H9 (cell line): ENCODE measurements at regions not wholly inside any gene's neighbourhood (a gene's known extent, or its start where the extent isn't known, plus 50 kb on each side); places are given as distances from the start of the nearest gene placed in this dataset.

Experiments used
- DNase-seq: peaks from one replicate; pipeline ENCODE4 v3.0.0-alpha.2; 2017
- H2AFZ ChIP-seq: one replicate; pipeline ENCODE4 v1.6.1; 2013; ENCODE audit warnings: mild to moderate bottlenecking, low read length, control low read depth, moderate library complexity
- H2AK5ac ChIP-seq: 2 replicates; pipeline ENCODE4 v1.6.1; 2013; ENCODE audit warnings: low read length, control low read depth, mixed read lengths; ENCODE audit not compliant: insufficient read length
- H2BK120ac ChIP-seq: one replicate; pipeline ENCODE4 v1.6.1; 2013; ENCODE audit warnings: low read depth, mild to moderate bottlenecking, low read length, control low read depth, inconsistent platforms; ENCODE audit not compliant: poor library complexity, severe bottlenecking
- H2BK12ac ChIP-seq: 2 replicates; pipeline ENCODE4 v1.6.1; 2013; ENCODE audit warnings: low read length, control low read depth, mixed read lengths, low read depth; ENCODE audit not compliant: insufficient read length
- H2BK15ac ChIP-seq: 2 replicates; pipeline ENCODE4 v1.6.1; 2013; ENCODE audit warnings: low read depth, low read length, control low read depth
- H2BK20ac ChIP-seq: one replicate; pipeline ENCODE4 v1.6.1; 2013; ENCODE audit warnings: low read depth, mild to moderate bottlenecking, low read length, control low read depth, inconsistent platforms; ENCODE audit not compliant: poor library complexity, severe bottlenecking
- H2BK5ac ChIP-seq: 2 replicates; pipeline ENCODE4 v1.6.1; 2013; ENCODE audit warnings: low read length, control low read depth, mixed read lengths; ENCODE audit not compliant: insufficient read length
- H3K14ac ChIP-seq: 2 replicates; pipeline ENCODE4 v1.6.1; 2013; ENCODE audit warnings: low read length, control low read depth; ENCODE audit not compliant: insufficient read depth
- H3K18ac ChIP-seq: 2 replicates; pipeline ENCODE4 v1.6.1; 2013; ENCODE audit warnings: low read depth, mild to moderate bottlenecking, mixed read lengths, low read length, control low read depth; ENCODE audit not compliant: insufficient read length
- H3K23ac ChIP-seq: 2 replicates; pipeline ENCODE4 v1.6.1; 2013; ENCODE audit warnings: low read length, control low read depth, mixed read lengths, low read depth; ENCODE audit not compliant: insufficient read length
- H3K23me2 ChIP-seq: 2 replicates; pipeline ENCODE4 v1.6.1; 2013; ENCODE audit warnings: low read depth, mild to moderate bottlenecking, mixed read lengths, low read length, control low read depth; ENCODE audit not compliant: insufficient read length, poor library complexity, severe bottlenecking
- H3K27ac ChIP-seq: 2 replicates; pipeline ENCODE4 v1.5.1; 2013; ENCODE audit warnings: low read length, control low read depth, mixed read lengths, low read depth; ENCODE audit not compliant: insufficient read length
- H3K27me3 ChIP-seq: 2 replicates; pipeline ENCODE4 v1.6.1; 2013; ENCODE audit warnings: low read length, control low read depth, inconsistent platforms; ENCODE audit not compliant: insufficient read depth
- H3K4ac ChIP-seq: 2 replicates; pipeline ENCODE4 v1.6.1; 2013; ENCODE audit warnings: low read depth, mild to moderate bottlenecking, control low read depth, inconsistent platforms, low read length, moderate library complexity
- H3K4me1 ChIP-seq: 2 replicates; pipeline ENCODE4 v1.6.1; 2013; ENCODE audit warnings: low read length, control low read depth, inconsistent platforms; ENCODE audit not compliant: insufficient read depth
- H3K4me2 ChIP-seq: 2 replicates; pipeline ENCODE4 v1.6.1; 2013; ENCODE audit warnings: low read length, control low read depth, mixed read lengths; ENCODE audit not compliant: insufficient read length, insufficient read depth
- H3K56ac ChIP-seq: 2 replicates; pipeline ENCODE4 v1.6.1; 2013; ENCODE audit warnings: low read depth, mild to moderate bottlenecking, mixed read lengths, low read length, control low read depth; ENCODE audit not compliant: insufficient read length
- H3K79me1 ChIP-seq: 2 replicates; pipeline ENCODE4 v1.6.1; 2013; ENCODE audit warnings: low read depth, mild to moderate bottlenecking, moderate library complexity, low read length, control low read depth, inconsistent platforms; ENCODE audit not compliant: insufficient read depth, poor library complexity, severe bottlenecking
- H3K79me2 ChIP-seq: 2 replicates; pipeline ENCODE4 v1.6.1; 2013; ENCODE audit warnings: low read length, control low read depth, inconsistent platforms; ENCODE audit not compliant: insufficient read depth
- H3K9ac ChIP-seq: 2 replicates; pipeline ENCODE4 v1.6.1; 2013; ENCODE audit warnings: low read length, control low read depth, mixed read lengths; ENCODE audit not compliant: insufficient read length; ENCODE audit errors: extremely low read depth
- H3K9me3 ChIP-seq: one replicate; pipeline ENCODE4 v1.6.1; 2013; ENCODE audit warnings: low read depth, low read length, inconsistent platforms; ENCODE audit not compliant: control insufficient read depth
- H3T11ph ChIP-seq: one replicate; pipeline ENCODE4 v1.6.1; 2013; ENCODE audit warnings: mild to moderate bottlenecking, low read length, control low read depth, inconsistent platforms
- H4K20me1 ChIP-seq: one replicate; pipeline ENCODE4 v1.6.1; 2013; ENCODE audit not compliant: control insufficient read depth, insufficient read length, insufficient read depth
- H4K5ac ChIP-seq: 2 replicates; pipeline ENCODE4 v1.6.1; 2013; ENCODE audit warnings: low read depth, mild to moderate bottlenecking, mixed read lengths, low read length, control low read depth; ENCODE audit not compliant: insufficient read length
- H4K8ac ChIP-seq: replicated peaks from 2 replicates; pipeline ENCODE4 v1.6.1; 2013; ENCODE audit warnings: low read length, control low read depth, mixed read lengths, low read depth; ENCODE audit not compliant: insufficient read length
- H4K91ac ChIP-seq: 2 replicates; pipeline ENCODE4 v1.6.1; 2013; ENCODE audit warnings: low read depth, mild to moderate bottlenecking, moderate library complexity, mixed read lengths, low read length, control low read depth; ENCODE audit not compliant: insufficient read length
- H3K27ac Mint-ChIP-seq, 3 experiments: 2 replicates in 2 of 3; 3 replicates in 1 of 3; pipeline ENCODE4 v1.8.0; 2020 to 2021; ENCODE audit warnings: mixed read lengths in 3 of 3, mild to moderate bottlenecking in 1 of 3, moderate library complexity in 1 of 3
- H3K27me3 Mint-ChIP-seq: 2 replicates; pipeline ENCODE4 v1.8.0; 2021; ENCODE audit warnings: low read depth, mild to moderate bottlenecking, moderate library complexity, mixed read lengths
- H3K36me3 Mint-ChIP-seq, 3 experiments: 2 replicates in 2 of 3; 3 replicates in 1 of 3; pipeline ENCODE4 v1.8.0; 2020 to 2021; ENCODE audit warnings: low read depth in 3 of 3, mixed read lengths in 3 of 3; ENCODE audit not compliant: insufficient read depth in 1 of 3
- H3K4me1 Mint-ChIP-seq, 2 experiments: 2 replicates each; pipeline ENCODE4 v1.8.0; 2020; ENCODE audit warnings: mixed read lengths in 2 of 2
- H3K4me3 Mint-ChIP-seq, 2 experiments: 2 replicates in 1 of 2; 3 replicates in 1 of 2; pipeline ENCODE4 v1.8.0; 2020 to 2021; ENCODE audit warnings: mild to moderate bottlenecking in 2 of 2, mixed read lengths in 2 of 2, moderate library complexity in 1 of 2
- H3K9me3 Mint-ChIP-seq, 2 experiments: 2 replicates in 1 of 2; 3 replicates in 1 of 2; pipeline ENCODE4 v1.8.0; 2020; ENCODE audit warnings: mild to moderate bottlenecking in 2 of 2, mixed read lengths in 2 of 2, moderate library complexity in 1 of 2
- CTCF ChIP-seq: fragments of 200-600 bp; sonication (generic); conservative IDR thresholded peaks from 3 replicates; pipeline ENCODE4 v1.8.0; 2021; ENCODE audit warnings: antibody characterized with exemption, mild to moderate bottlenecking
- WGBS: extraction: QIAGEN DNeasy Blood & Tissue Kit; methylation state at CpG from one replicate; pipeline ENCODE4 v1.1.7; 2013; ENCODE audit warnings: missing lambda C conversion rate, low lambda C conversion rate, mixed read lengths; ENCODE audit not compliant: insufficient read length; ENCODE audit errors: extremely low coverage; 5-methylcytosine and 5-hydroxymethylcytosine counted together

- Histone ChIP-seq H3K27me3 (no peaks in the 10 kb centered on the region), H3K23me2 (no peaks in the 10 kb centered on the region), H2BK15ac (no peak overlapping the region), H3K56ac (no peak overlapping the region), H3K4me1 (no peaks in the 10 kb centered on the region; the same call in 1 of the 2 replicates), H3K14ac (no peak overlapping the region), H3K18ac (no peak overlapping the region), H4K5ac (no peak overlapping the region), H3K9me3 (no peaks in the 10 kb centered on the region), H2AFZ (no peak overlapping the region), H4K8ac (no peak overlapping the region), H3K27ac (no peak overlapping the region), H2BK120ac (no peak overlapping the region), H3K4me2 (no peak overlapping the region), H4K20me1 (no peaks in the 10 kb centered on the region), H4K91ac (no peak overlapping the region), H3K79me1 (no peaks in the 10 kb centered on the region), H3K9ac (no peak overlapping the region), H3T11ph (no peak overlapping the region), H3K23ac (no peak overlapping the region), H2BK12ac (no peak overlapping the region), H3K79me2 (no peaks in the 10 kb centered on the region), H2BK20ac (no peak overlapping the region), H2BK5ac (no peak overlapping the region), H2AK5ac (no peak overlapping the region), H3K4ac (no peak overlapping the region)
- no peak overlapping the region for H3K4me3 Mint-ChIP-seq
- H3K27me3 Mint-ChIP-seq = no peaks in the 10 kb centered on the region; the same call in 1 of the 2 replicates
- no CpG with 5 or more reads among the region's 3 CpGs for WGBS
- no peak overlapping the region for H3K27ac Mint-ChIP-seq
- H3K36me3 Mint-ChIP-seq = no peaks in the 10 kb centered on the region
- H3K9me3 Mint-ChIP-seq = no peaks in the 10 kb centered on the region
- TF ChIP-seq CTCF = no peak
- peaks cover 11 to 12% of the 10 kb centered on the region in 2 experiments for H3K4me1 Mint-ChIP-seq
- DNase-seq = no peak
Observed at GRCh38 chr11:109307366-109307765, 114.6 kb upstream of the C11orf87 start.
